Peyer's patch (tissue), 4 donors: ENCODE measurements at regions not wholly inside any gene's neighbourhood (a gene's known extent, or its start where the extent isn't known, plus 50 kb on each side); places are given as distances from the start of the nearest gene placed in this dataset.

Experiments used
- DNase-seq, 3 donors: peaks; one replicate each; pipeline ENCODE4 v3.0.0-alpha.2; 2017 to 2019
- H3K27ac ChIP-seq, 4 donors: fragments of 200-600 bp; sonication (generic); one replicate each; pipeline ENCODE4 v1.5.1; 2016 to 2019
- H3K27me3 ChIP-seq, 2 donors: fragments of 200-600 bp; sonication (generic); one replicate each; pipeline ENCODE4 v1.5.1; 2019
- H3K36me3 ChIP-seq, 3 donors: fragments of 200-600 bp; sonication (generic); one replicate each; pipeline ENCODE4 v1.5.1; 2016 to 2019
- H3K4me1 ChIP-seq, 4 donors: fragments of 200-600 bp; sonication (generic); one replicate each; pipeline ENCODE4 v1.5.1; 2016 to 2019
- H3K4me3 ChIP-seq, 4 donors: fragments of 200-600 bp; sonication (generic); 1 replicate in 3 of 4; 2 replicates in 1 of 4; pipeline ENCODE4 v1.5.1; 2016 to 2019; ENCODE audit warnings: mild to moderate bottlenecking in 1 of 4
- H3K9me3 ChIP-seq, 4 donors: fragments of 200-600 bp; sonication (generic); one replicate each; pipeline ENCODE4 v1.5.1; 2016 to 2019; ENCODE audit warnings: mild to moderate bottlenecking in 1 of 4
- CTCF ChIP-seq, 6 experiments: fragments of 450-650 bp in 4 of 6; fragments of 200-600 bp in 2 of 6; sonication (generic) in 1 of 6; IDR thresholded peaks; one replicate each; pipeline ENCODE4 v1.5.1; 2017 to 2019; ENCODE audit warnings: antibody characterized with exemption in 6 of 6, mild to moderate bottlenecking in 3 of 6, moderate library complexity in 1 of 6
- POLR2A ChIP-seq, 2 donors: fragments of 450-650 bp; IDR thresholded peaks; one replicate each; pipeline ENCODE4 v1.5.1; 2017; ENCODE audit warnings: antibody characterized with exemption in 2 of 2, mild to moderate bottlenecking in 2 of 2, moderate library complexity in 2 of 2

GRCh38 chr14:81871706-81872105 lies 338.1 kb upstream of the SEL1L start:
- Histone ChIP-seq H3K4me1 (no peaks in the 10 kb centered on the region), H3K27ac (no peak overlapping the region), H3K27me3 (no peaks in the 10 kb centered on the region), H3K36me3 (no peaks in the 10 kb centered on the region), H3K4me3 (no peak overlapping the region), H3K9me3 (peaks cover 0 to 8% (median 0%) of the 10 kb centered on the region in 4 donors)
- no peak for DNase-seq
- TF ChIP-seq POLR2A (IDR thresholded peaks at IDR 0.05) (no peak), CTCF (IDR thresholded peaks at IDR 0.05) (no peak)

DNA sequence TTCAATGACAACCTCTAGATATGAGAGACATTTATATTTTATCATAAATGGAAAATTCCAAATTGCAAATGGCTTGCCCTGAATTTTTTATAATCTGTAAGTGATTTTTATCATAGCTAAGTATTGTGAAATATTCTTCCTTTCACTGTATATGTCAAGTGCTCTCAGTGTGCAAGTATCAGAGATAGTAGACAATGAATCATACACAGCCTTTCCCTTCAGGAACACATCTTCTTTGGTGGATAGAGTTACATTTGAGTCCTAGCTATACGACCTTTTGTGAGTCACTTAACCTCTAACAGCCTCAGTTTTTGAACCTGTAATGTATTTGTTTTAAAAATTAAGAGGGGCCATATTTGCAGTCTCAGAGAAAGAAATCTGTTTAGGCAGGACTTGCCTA lies 350.7 kb upstream of the SEL1L start:
- no peak for TF ChIP-seq POLR2A (IDR thresholded peaks at IDR 0.05)
- Histone ChIP-seq H3K9me3 (no peaks in the 10 kb centered on the region), H3K27me3 (no peaks in the 10 kb centered on the region), H3K27ac (no peak overlapping the region), H3K4me1 (no peaks in the 10 kb centered on the region), H3K36me3 (no peaks in the 10 kb centered on the region), H3K4me3 (no peak overlapping the region)
- DNase-seq = no peak

DNA sequence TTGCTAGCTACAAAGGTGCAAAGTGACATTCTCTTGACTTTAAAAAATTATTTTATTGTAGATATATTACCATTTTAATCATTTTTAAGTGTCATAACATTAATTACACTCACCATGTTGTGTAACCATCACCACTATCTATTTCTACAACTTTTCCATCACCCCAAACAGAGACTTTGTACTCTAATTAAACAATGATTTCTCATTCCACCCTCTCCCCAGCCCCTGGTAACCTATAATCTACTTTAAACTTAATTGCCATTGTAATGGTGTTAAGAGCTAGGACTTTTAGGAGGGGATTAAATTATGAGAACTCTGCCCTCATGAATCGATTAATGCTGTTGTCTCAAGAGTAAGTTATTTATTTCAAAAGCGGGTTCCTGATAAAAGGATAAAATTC lies 352.9 kb upstream of the SEL1L start:
- Histone ChIP-seq H3K36me3 (no peaks in the 10 kb centered on the region), H3K4me1 (no peaks in the 10 kb centered on the region), H3K9me3 (no peaks in the 10 kb centered on the region), H3K27ac (no peak overlapping the region), H3K4me3 (no peak overlapping the region), H3K27me3 (no peaks in the 10 kb centered on the region)
- DNase-seq = no peak
- TF ChIP-seq CTCF (IDR thresholded peaks at IDR 0.05) (no peak), POLR2A (IDR thresholded peaks at IDR 0.05) (no peak)

DNA sequence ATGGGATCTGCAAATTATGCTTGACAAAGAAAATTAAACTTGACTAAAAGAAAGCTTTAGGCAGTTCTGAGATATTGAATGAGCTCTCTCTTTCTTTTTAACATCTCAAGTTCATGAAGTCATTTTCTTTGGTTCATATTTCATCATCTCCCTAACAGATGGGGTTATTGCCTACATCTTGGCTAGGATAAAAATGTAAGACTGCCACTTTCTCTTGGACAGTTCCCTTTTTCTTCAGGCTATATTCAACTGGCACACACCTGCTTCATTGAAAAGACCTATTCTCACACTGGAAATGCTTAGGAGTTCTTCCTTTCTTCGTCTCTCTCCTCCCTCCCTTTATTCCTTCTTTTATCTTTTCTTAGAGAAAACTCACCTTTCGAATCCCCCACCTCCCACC lies 355.9 kb upstream of the SEL1L start:
- H3K27me3 ChIP-seq = no peaks in the 10 kb centered on the region
- no peaks in the 10 kb centered on the region for H3K4me1 ChIP-seq
- TF ChIP-seq POLR2A (IDR thresholded peaks at IDR 0.05) = no peak
- TF ChIP-seq CTCF (IDR thresholded peaks at IDR 0.05) = no peak
- no peak overlapping the region for H3K4me3 ChIP-seq
- no peak overlapping the region for H3K27ac ChIP-seq
- no peaks in the 10 kb centered on the region for H3K9me3 ChIP-seq
- no peaks in the 10 kb centered on the region for H3K36me3 ChIP-seq
- DNase-seq = no peak

- H3K36me3 ChIP-seq = no peaks in the 10 kb centered on the region
- DNase-seq = no peak
- no peak overlapping the region for H3K27ac ChIP-seq
- no peaks in the 10 kb centered on the region for H3K9me3 ChIP-seq
- no peaks in the 10 kb centered on the region for H3K27me3 ChIP-seq
- TF ChIP-seq POLR2A (IDR thresholded peaks at IDR 0.05) = no peak
- no peak for TF ChIP-seq CTCF (IDR thresholded peaks at IDR 0.05)
- no peaks in the 10 kb centered on the region for H3K4me1 ChIP-seq
- no peak overlapping the region for H3K4me3 ChIP-seq
Measured at GRCh38 chr14:81890020-81890419, 356.4 kb upstream of the SEL1L start.

DNA sequence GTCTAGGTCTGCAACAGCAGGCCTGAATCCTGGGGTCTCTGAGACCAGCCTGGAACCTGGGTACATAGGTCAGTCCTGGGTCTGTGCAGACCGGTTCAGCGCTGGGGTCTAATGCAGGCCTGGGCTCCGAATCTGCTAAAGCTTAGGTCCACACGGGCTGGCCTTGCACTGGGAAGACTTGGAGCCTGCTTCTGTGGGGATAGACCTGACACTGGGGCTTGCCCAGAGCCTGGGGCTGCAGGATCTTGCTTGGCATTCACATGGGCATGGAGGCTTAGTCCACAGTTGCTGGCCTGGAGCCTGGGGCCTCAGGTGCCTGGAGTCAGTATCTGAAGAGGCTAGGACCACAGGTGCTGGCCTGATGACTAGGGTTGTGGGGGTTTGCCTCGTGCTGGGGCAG lies 369.8 kb upstream of the SEL1L start:
- Histone ChIP-seq H3K4me3 (no peak overlapping the region), H3K36me3 (no peaks in the 10 kb centered on the region), H3K27ac (no peak overlapping the region), H3K9me3 (peaks cover 0 to 8% (median 0%) of the 10 kb centered on the region in 4 donors), H3K27me3 (no peaks in the 10 kb centered on the region), H3K4me1 (no peaks in the 10 kb centered on the region)
- TF ChIP-seq CTCF (IDR thresholded peaks at IDR 0.05) (no peak), POLR2A (IDR thresholded peaks at IDR 0.05) (no peak)
- DNase-seq = no peak
